ENCODE measurements at regions not wholly inside any gene's neighbourhood (a gene's known extent, or its start where the extent isn't known, plus 50 kb on each side); places are given as distances from the start of the nearest gene placed in this dataset.

DNA sequence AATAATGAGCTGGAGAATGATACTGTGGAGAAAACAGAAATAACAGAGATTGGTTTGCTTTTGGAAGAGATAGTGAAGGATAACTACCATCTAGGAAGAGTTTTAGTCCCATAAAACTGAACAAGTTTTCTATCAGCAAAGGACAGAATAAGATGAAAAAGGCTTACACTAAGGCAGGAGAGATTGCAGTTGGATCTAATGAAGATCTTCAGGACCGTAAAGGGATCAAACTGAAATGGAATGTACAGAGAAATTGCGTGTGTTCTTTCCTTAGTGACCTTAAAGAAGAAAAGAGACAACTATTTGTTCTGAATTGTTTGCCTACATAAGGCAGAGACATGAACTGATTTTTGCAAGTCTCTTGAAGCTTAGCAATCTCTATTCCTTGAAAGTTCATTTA lies 191.7 kb upstream of the MTPN start:
- POLR2A ChIA-PET (ENCODE audit: unreplicated experiment) = no interaction called here
- no peak for DNase-seq
- no peaks in the 10 kb centered on the region for H3K36me3 ChIP-seq (ENCODE audit: control insufficient read depth, insufficient read depth, low read length)

More for the DNA sequence above, 191.7 kb upstream of the MTPN start:
- Histone ChIP-seq H3K27me3 (ENCODE audit: control insufficient read depth, insufficient read depth, low read length) (no peaks in the 10 kb centered on the region), H3K4ac (ENCODE audit: low read depth, low read length) (no peak overlapping the region), H2BK120ac (ENCODE audit: low read depth, low read length) (no peak overlapping the region), H2AK9ac (replicated peaks; ENCODE audit: low read depth, low read length, poor library complexity) (no peak overlapping the region), H3K9me1 (ENCODE audit: insufficient read depth, low read length) (no peaks in the 10 kb centered on the region), H3K4me3 (ENCODE audit: insufficient read depth, low read depth, low read length) (no peak overlapping the region), H4K8ac (ENCODE audit: low read depth in 2 of 2, low read length in 2 of 2) (no peak overlapping the region), H2BK15ac (ENCODE audit: low read depth, low read length) (no peak overlapping the region), H3K14ac (replicated peaks; ENCODE audit: low read depth, low read length) (no peak overlapping the region), H2BK5ac (ENCODE audit: low read depth, low read length, poor library complexity, severe bottlenecking) (no peak overlapping the region), H4K5ac (ENCODE audit: low read depth, low read length) (no peak overlapping the region), H3K4me1 (ENCODE audit: control insufficient read depth, insufficient read depth, low read length) (no peaks in the 10 kb centered on the region), H3K23ac (ENCODE audit: low read depth, low read length) (no peak overlapping the region), H3K27ac (ENCODE audit: insufficient read depth, low read length) (no peak overlapping the region), H3K56ac (ENCODE audit: extremely low read depth, insufficient read depth, low read length) (no peak overlapping the region), H4K91ac (ENCODE audit: insufficient read depth, low read depth, low read length) (no peak overlapping the region), H3K9me3 (ENCODE audit: control insufficient read depth, insufficient read depth, low read length) (no peaks in the 10 kb centered on the region), H2AK5ac (ENCODE audit: low read depth, low read length) (no peak overlapping the region), H3K79me1 (ENCODE audit: low read depth in 1 of 2, low read length in 2 of 2) (no peaks in the 10 kb centered on the region), H4K20me1 (ENCODE audit: insufficient read depth, low read length) (no peaks in the 10 kb centered on the region), H3K9ac (ENCODE audit: low read depth, low read length) (no peak overlapping the region), H2AFZ (replicated peaks; ENCODE audit: low read length, poor library complexity) (no peak overlapping the region), H3K4me2 (ENCODE audit: low read depth, low read length) (no peak overlapping the region), H3K18ac (ENCODE audit: low read depth, low read length) (no peak overlapping the region), H2BK20ac (ENCODE audit: low read depth, low read length) (no peak overlapping the region)
- no CpG with 5 or more reads among the region's 2 CpGs for WGBS, 2 experiments (ENCODE audit: extremely low coverage in 2 of 2, insufficient read length in 1 of 2)
- dilution Hi-C loops (cut with HindIII; ENCODE audit: low sequenced_read_pairs, unreplicated experiment) (no loop called here), in situ Hi-C loops (cut with MboI; ENCODE audit: low sequenced_read_pairs) (no loop called here), intact Hi-C loops (cut with micrococcal nuclease) (no loop called here)
- no TSS peak for BruUV-seq (replicated peaks)
- CTCF ChIA-PET = no interaction called here
- TF ChIP-seq NFE2L2 (IDR thresholded peaks at IDR 0.05; ENCODE audit: low read depth, low read length) (no peak), MAZ (IDR thresholded peaks at IDR 0.05; ENCODE audit: borderline replicate concordance, low read depth, low read length) (no peak), POLR2A (IDR thresholded peaks at IDR 0.05; ENCODE audit: low read depth, low read length) (no peak), CHD1 (IDR thresholded peaks at IDR 0.05; ENCODE audit: low read depth, low read length) (no peak), RAD21 (IDR thresholded peaks at IDR 0.05; ENCODE audit: low read length) (no peak), SMC3 (IDR thresholded peaks at IDR 0.05; ENCODE audit: low read depth, low read length) (no peak), MAFK (IDR thresholded peaks at IDR 0.05; ENCODE audit: low read depth, low read length) (no peak), MXI1 (IDR thresholded peaks at IDR 0.05; ENCODE audit: borderline replicate concordance, low read depth, low read length) (no peak), RFX5 (IDR thresholded peaks at IDR 0.05; ENCODE audit: low read depth, low read length) (no peak), CEBPB (IDR thresholded peaks at IDR 0.05; ENCODE audit: low read depth, low read length) (no peak), BHLHE40 (IDR thresholded peaks at IDR 0.05; ENCODE audit: low read depth, low read length) (no peak), FOS (IDR thresholded peaks at IDR 0.05; ENCODE audit: low read depth, low read length) (no peak), RCOR1 (IDR thresholded peaks at IDR 0.05; ENCODE audit: insufficient replicate concordance, low read length) (no peak)
- TF ChIP-seq, protein P1, sequence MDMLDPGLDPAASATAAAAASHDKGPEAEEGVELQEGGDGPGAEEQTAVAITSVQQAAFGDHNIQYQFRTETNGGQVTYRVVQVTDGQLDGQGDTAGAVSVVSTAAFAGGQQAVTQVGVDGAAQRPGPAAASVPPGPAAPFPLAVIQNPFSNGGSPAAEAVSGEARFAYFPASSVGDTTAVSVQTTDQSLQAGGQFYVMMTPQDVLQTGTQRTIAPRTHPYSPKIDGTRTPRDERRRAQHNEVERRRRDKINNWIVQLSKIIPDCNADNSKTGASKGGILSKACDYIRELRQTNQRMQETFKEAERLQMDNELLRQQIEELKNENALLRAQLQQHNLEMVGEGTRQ (IDR thresholded peaks at IDR 0.05; ENCODE audit: low read depth, low read length) = no peak
- TF ChIP-seq, protein P2, sequence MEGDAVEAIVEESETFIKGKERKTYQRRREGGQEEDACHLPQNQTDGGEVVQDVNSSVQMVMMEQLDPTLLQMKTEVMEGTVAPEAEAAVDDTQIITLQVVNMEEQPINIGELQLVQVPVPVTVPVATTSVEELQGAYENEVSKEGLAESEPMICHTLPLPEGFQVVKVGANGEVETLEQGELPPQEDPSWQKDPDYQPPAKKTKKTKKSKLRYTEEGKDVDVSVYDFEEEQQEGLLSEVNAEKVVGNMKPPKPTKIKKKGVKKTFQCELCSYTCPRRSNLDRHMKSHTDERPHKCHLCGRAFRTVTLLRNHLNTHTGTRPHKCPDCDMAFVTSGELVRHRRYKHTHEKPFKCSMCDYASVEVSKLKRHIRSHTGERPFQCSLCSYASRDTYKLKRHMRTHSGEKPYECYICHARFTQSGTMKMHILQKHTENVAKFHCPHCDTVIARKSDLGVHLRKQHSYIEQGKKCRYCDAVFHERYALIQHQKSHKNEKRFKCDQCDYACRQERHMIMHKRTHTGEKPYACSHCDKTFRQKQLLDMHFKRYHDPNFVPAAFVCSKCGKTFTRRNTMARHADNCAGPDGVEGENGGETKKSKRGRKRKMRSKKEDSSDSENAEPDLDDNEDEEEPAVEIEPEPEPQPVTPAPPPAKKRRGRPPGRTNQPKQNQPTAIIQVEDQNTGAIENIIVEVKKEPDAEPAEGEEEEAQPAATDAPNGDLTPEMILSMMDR (conservative IDR thresholded peaks at IDR 0.05; ENCODE audit: low read depth, low read length) = no peak
- TF ChIP-seq, protein P3, sequence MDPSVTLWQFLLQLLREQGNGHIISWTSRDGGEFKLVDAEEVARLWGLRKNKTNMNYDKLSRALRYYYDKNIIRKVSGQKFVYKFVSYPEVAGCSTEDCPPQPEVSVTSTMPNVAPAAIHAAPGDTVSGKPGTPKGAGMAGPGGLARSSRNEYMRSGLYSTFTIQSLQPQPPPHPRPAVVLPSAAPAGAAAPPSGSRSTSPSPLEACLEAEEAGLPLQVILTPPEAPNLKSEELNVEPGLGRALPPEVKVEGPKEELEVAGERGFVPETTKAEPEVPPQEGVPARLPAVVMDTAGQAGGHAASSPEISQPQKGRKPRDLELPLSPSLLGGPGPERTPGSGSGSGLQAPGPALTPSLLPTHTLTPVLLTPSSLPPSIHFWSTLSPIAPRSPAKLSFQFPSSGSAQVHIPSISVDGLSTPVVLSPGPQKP (IDR thresholded peaks at IDR 0.05; ENCODE audit: borderline replicate concordance, low read depth, low read length) = no peak
- ATAC-seq (ENCODE audit: low read depth) = no peak
